NCI-H2171 treated with DMSO at 0.1 percent for 48 hours (cell line): ENCODE measurements at regions not wholly inside any gene's neighbourhood (a gene's known extent, or its start where the extent isn't known, plus 50 kb on each side); places are given as distances from the start of the nearest gene placed in this dataset.

Experiments used
- DNase-seq: peaks from one replicate; lab custom pipeline; 2025; lab: John Stamatoyannopoulos, UW

DNA sequence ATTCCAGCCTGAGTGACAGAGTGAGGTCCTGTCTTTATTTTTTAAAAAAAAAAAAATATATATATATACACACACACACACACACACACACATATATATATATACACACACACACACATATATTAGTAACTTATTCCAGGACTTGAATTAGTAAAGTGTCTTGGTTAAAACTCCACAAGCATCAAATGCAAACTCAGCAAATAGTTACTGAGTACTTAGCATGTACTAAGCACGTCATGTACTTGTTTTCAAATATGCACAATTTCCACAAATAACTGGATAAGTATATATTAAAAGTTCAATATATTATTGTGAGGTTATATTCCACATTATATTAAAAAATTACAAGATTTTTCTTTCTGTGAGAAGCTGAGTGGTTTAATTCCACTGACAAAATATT is 304.7 kb downstream of the ZEB2 start:
- no peak for DNase-seq

DNA sequence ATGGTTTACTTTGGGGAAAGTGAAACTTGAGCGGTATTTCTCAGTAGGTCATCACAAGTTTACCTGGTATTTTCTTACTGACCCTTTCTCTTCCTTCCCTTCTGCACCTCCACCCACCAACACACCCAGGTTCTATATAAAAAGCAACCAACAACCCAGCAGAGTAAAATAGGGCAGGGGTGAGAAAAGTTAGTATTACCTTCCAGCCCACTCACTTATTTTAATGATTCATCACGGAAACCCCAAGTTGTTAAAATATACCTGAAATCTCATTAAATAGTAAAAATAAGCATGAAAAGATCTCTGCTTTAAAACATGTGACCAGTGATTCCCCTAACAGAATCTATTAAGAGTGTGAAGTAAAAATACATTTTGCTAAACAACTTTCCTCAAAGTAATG is 306.1 kb downstream of the ZEB2 start:
- DNase-seq: no peak

GRCh38 chr2:144211826-144212225 is 308.1 kb downstream of the ZEB2 start:
- no peak for DNase-seq

GRCh38 chr2:144211065-144211464 is 308.9 kb downstream of the ZEB2 start:
- no peak for DNase-seq

DNA sequence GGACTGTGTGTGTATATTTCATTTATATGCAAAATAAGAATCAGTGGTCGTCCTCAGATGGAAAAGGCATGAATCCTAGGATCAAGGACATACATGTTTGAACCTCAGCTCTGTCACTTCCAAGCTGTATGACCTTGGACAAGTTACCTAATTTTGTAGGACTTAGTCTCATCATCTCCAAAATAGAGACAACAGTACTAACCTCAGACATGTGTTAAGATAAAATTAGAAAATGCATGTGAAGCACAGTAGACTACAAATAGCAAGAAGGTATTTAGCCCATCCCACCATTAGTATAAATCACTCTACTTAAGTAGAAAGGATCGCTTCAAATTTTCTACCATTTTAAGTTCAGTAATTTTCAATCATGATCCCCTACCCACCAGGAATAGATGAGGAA is 309.8 kb downstream of the ZEB2 start:
- no peak for DNase-seq

DNA sequence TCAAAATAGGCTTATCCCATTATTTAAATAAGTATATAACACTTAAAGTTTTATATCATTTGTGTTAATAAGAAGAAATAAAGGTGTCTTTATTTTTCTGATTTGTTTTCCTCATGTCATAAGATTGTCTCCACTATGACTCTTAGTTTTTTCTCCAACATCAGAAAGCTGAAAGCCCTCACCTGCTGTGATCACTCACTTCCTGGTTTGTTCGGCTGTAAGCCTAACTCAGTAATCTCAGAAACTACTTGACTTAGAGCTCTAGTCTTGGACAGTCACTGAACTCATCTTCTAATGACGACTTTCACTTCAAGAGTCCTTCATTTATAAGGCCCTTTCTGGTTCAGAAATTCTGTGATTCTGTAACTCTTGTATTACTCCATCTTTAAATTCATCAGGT is 311.0 kb downstream of the ZEB2 start:
- DNase-seq: no peak

DNA sequence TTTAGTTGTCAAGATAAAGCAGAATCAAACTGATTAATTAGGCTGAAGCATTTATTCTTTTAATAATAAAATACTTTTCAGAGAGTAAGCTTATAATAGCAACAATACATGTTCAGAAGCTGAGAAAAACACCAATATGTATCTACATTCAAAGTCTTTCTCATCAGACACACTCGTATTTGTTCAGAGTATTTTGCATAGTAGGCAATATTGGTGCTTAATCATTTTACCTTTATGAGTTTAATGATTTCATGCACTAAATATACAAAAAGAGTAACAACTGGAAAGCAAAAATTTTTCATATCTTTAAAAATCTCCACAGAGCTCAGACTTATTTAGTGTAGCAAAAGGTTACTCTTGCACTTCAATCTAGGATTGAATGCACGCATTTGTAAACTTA is 313.9 kb downstream of the ZEB2 start:
- no peak for DNase-seq

- no peak for DNase-seq
Measured at GRCh38 chr2:144201868-144202468, 318.0 kb downstream of the ZEB2 start.

- DNase-seq: no peak
Measured at GRCh38 chr2:144201126-144201525, 318.8 kb downstream of the ZEB2 start.

DNA sequence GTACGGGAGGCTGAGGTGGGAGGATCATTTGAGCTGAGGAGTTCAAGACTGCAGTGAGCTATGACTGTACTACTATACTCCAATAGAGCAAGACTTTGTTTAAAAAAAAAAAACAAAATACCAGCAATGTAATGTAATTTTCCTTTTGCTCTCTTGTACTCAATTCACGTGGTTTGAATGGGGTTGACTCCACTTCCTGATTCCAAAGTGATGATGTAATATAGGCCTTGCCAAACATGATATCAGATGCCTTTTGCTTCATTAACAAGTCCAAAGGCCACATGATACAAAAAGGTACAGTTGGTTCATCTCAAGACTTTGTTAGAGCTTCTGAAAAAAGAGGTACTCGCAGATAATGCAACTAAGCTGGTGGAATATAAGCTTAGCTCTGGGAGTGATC is 321.8 kb downstream of the ZEB2 start:
- DNase-seq: no peak

GRCh38 chr2:144194326-144195071 is 325.4 kb downstream of the ZEB2 start:
- no peak for DNase-seq

GRCh38 chr2:144190908-144191605 is 328.9 kb downstream of the ZEB2 start:
- DNase-seq: no peak

DNA sequence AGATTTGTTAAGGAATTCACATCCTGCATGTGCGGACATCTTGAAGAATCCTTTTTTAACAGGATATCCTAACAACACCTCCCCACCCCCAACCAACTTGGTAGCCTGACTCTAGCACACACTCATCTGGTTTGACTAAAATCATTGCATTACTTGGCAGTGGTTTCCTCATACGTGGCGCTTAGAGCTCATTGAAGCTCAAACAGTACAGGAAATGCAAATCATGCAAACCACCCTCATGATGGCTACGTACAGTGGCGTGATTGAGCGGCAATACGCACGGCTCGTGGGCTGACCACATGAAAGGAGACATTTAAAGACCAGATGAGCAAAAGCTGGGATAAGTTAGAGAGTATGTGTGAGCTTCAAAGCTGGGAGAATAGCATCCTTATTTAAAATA is 336.2 kb downstream of the ZEB2 start:
- no peak for DNase-seq

GRCh38 chr2:144181001-144181400 is 338.9 kb downstream of the ZEB2 start:
- no peak for DNase-seq

- no peak for DNase-seq
Measured at GRCh38 chr2:144180131-144180530, 339.8 kb downstream of the ZEB2 start.

DNA sequence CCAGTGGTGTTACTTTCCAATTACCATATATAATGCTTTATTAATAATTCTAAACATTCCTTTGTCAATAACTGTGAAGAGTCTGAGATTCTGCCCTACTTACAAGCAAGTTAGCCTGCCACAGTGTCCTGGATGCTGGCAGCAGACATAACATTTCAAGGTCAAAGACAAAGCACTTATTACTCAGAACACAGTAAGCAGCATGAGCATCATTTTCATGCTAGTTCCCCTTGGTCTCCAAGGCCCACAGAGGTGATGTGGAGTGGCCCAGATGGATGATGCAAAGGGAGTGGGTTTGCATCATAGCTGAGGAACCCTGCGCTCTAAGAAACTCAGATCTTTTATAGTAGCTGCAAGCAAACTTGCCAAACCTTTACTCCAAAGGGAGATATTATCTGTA is 349.7 kb downstream of the ZEB2 start:
- no peak for DNase-seq

DNA sequence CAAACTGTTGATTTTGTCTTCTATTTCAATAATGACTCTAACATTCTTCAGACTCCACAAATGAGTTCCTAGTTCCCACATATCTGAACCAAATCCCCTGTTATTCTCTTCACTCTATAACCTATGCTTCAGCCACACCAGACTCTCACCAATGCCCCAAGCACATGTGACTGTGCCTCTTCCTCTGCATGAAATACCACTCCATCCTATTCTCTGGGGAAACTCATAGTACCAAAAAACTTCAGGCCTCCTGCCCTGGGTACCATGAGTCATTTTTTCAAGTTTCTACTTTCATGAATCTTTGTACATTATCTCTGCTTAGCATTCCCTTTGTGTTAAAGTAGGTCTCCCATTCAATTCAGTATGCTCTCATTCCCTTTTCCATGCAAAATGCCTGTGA is 353.2 kb downstream of the ZEB2 start:
- DNase-seq: no peak

GRCh38 chr2:144165599-144166250 is 354.2 kb downstream of the ZEB2 start:
- no peak for DNase-seq

- DNase-seq: no peak
Measured at GRCh38 chr2:144163592-144163991, 356.3 kb downstream of the ZEB2 start.

DNA sequence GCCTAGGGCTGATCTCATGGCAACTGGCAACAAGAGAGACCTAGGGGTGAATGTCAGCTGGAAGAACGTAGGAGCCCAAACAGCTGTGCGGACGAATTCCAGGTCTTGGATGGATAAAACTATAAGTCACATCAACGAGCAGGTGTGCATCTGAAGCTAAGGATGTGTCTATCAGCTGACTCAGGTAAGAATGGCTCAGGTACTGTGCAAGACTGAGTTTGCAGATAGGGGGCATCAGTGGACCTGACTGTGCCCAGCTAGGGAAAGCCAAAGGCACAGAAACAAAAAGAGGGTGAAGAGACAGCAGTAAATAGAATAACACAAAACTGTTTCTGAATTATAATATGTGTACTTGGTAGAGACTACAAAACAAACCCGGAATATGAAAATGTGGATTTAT is 357.3 kb downstream of the ZEB2 start:
- DNase-seq: no peak

- DNase-seq: no peak
Measured at GRCh38 chr2:144161061-144161460, 358.9 kb downstream of the ZEB2 start.

DNA sequence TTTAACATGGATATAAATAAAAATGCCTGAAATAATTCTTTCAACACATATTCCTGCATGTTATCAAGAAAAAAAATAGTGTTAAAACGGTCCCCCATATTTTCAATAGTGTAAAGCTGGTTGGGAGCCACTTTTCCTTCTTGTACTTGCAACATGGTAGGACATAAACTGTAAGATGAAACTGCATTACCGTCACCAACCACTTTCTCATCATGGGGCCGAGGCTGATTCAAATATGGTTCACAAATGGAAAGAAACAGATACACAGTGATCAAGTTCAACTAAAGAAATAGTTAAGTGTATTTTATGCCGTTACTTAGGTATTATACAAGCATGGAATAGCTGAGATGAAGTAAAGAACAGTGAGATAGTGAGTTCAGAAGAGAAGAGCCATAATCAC is 360.7 kb downstream of the ZEB2 start:
- no peak for DNase-seq

DNA sequence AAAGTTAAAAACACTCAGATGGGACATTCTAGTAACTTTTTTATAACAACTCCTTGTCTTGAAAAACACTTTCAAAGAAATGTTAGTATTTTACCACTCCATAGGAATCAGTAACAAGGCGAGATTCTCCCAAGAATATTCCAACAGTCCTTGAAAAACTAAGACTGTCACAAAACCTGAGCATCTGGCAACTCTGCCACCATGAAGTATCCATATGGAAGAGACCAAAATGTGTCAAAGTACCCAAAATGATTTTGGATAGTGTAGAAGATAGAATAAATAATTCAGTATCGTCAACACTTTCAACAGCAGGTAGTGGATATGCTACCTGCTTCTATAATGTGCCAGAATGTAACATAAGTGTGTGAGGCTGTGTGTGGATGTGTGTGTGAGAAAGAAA is 361.8 kb downstream of the ZEB2 start:
- no peak for DNase-seq
